OCI-LY3 (cell line): ENCODE measurements at regions not wholly inside any gene's neighbourhood (a gene's known extent, or its start where the extent isn't known, plus 50 kb on each side); places are given as distances from the start of the nearest gene placed in this dataset.

Experiments
- EZH2phosphoT487 ChIP-seq: fragments of 200-600 bp; shearing (Covaris generic); IDR thresholded peaks from 2 replicates; pipeline ENCODE4 v1.6.1; 2018; ENCODE audit warnings: antibody characterized with exemption, mixed run types, low read depth
- TF ChIP-seq, protein P1 (sequence below): fragments of 200-600, 300-600 bp; sonication (generic); IDR thresholded peaks from 2 replicates; pipeline ENCODE4 v1.5.1; 2014; ENCODE audit warnings: antibody characterized with exemption, low read length, low read depth

DNA sequence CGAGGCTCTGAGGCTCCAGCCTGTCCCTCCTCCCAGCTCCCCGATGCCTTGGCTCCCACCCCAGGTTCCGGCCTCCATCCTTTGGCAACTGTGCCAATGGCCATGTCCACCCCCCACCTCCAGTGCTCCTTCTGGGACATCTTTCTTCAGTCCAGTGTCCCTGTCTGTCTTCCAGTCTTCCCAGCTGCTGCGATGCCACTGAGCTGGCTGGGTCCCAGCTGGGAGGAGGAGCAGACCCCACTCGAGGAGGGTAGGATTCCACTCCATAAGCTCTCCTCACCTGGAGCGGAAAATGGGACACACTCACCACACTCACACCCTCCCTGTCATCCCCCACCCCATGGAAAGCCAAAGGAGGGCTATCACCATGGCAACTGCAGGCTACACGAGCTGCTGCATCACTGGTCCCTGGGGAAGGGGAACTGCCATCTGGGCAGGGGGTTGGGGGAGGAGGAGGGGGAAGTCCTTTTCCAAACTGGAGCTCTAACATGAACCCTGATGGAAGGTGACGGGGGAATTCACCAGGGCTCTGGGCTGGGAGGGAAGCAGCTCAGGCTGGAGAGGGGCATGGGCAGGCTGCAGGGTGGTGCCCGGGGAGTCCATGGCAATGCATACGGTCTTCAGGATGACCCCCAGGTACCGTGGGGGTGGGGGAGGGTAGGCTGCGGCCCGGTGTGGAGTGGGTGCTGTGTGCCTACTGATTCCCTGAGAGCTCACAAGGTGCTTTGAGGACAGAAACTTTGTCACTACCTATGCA, 94.3 kb downstream of the LRRC74A start:
- TF ChIP-seq, protein P1, sequence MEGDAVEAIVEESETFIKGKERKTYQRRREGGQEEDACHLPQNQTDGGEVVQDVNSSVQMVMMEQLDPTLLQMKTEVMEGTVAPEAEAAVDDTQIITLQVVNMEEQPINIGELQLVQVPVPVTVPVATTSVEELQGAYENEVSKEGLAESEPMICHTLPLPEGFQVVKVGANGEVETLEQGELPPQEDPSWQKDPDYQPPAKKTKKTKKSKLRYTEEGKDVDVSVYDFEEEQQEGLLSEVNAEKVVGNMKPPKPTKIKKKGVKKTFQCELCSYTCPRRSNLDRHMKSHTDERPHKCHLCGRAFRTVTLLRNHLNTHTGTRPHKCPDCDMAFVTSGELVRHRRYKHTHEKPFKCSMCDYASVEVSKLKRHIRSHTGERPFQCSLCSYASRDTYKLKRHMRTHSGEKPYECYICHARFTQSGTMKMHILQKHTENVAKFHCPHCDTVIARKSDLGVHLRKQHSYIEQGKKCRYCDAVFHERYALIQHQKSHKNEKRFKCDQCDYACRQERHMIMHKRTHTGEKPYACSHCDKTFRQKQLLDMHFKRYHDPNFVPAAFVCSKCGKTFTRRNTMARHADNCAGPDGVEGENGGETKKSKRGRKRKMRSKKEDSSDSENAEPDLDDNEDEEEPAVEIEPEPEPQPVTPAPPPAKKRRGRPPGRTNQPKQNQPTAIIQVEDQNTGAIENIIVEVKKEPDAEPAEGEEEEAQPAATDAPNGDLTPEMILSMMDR: no peak
- no peak for TF ChIP-seq EZH2phosphoT487
